ENCODE measurements at regions not wholly inside any gene's neighbourhood (a gene's known extent, or its start where the extent isn't known, plus 50 kb on each side); places are given as distances from the start of the nearest gene placed in this dataset.

- Histone ChIP-seq H3K4me2 (ENCODE audit: low read length) (no peak overlapping the region), H4K12ac (ENCODE audit: low read depth, low read length) (no peak overlapping the region), H3K36me3 (ENCODE audit: control insufficient read depth in 1 of 2, insufficient read depth in 2 of 2, low read length in 2 of 2) (no peaks in the 10 kb centered on the region), H3K9ac (ENCODE audit: low read length) (no peak overlapping the region), H3K9me3 (ENCODE audit: insufficient read depth, low read depth, low read length) (no peaks in the 10 kb centered on the region), H3K4me1 (ENCODE audit: control insufficient read depth in 1 of 2, insufficient read depth in 2 of 2, low read length in 2 of 2) (no peaks in the 10 kb centered on the region), H3K27me3 (ENCODE audit: insufficient read depth, low read length) (no peaks in the 10 kb centered on the region), H3K79me1 (ENCODE audit: low read length) (no peaks in the 10 kb centered on the region), H2BK5ac (ENCODE audit: low read depth, low read length, poor library complexity) (no peak overlapping the region), H2BK120ac (ENCODE audit: insufficient read depth, low read length, poor library complexity) (no peak overlapping the region), H4K91ac (ENCODE audit: low read depth, low read length) (no peak overlapping the region), H3K14ac (ENCODE audit: low read length) (no peak overlapping the region), H2AFZ (ENCODE audit: insufficient read depth, low read length, poor library complexity) (no peak overlapping the region), H3K4me3 (ENCODE audit: low read depth, low read length) (no peak overlapping the region), H4K8ac (ENCODE audit: low read depth, low read length) (no peak overlapping the region), H2BK12ac (ENCODE audit: low read length) (no peak overlapping the region), H3K18ac (ENCODE audit: low read length) (no peak overlapping the region), H3K27ac (ENCODE audit: low read depth, low read length) (no peak overlapping the region), H3K79me2 (ENCODE audit: control insufficient read depth, insufficient read depth, low read length, poor library complexity) (no peaks in the 10 kb centered on the region), H3K4ac (ENCODE audit: low read depth, low read length) (no peak overlapping the region), H2AK5ac (ENCODE audit: low read length) (no peak overlapping the region), H3K23ac (ENCODE audit: low read length) (no peak overlapping the region)
- peak; percentile 15 to 53 for DNase-seq
- WGBS (ENCODE audit: extremely low coverage, insufficient coverage, insufficient read length), result no CpG with 5 or more reads among the region's 2 CpGs
These were observed 152.9 kb upstream of the CPM start for GRCh38 chr12:69085852-69086251.

- no peak overlapping the region for H2AK5ac ChIP-seq (ENCODE audit: low read length)
- H4K8ac ChIP-seq (ENCODE audit: low read depth, low read length), result no peak overlapping the region
- no peaks in the 10 kb centered on the region for H3K4me1 ChIP-seq (ENCODE audit: control insufficient read depth in 1 of 2, insufficient read depth in 2 of 2, low read length in 2 of 2)
- H3K27ac ChIP-seq (ENCODE audit: low read depth, low read length), result no peak overlapping the region
- H3K18ac ChIP-seq (ENCODE audit: low read length), result no peak overlapping the region
- no peak overlapping the region for H3K14ac ChIP-seq (ENCODE audit: low read length)
- WGBS (ENCODE audit: extremely low coverage, insufficient coverage, insufficient read length), result no CpG with 5 or more reads among the region's 8 CpGs
- H4K12ac ChIP-seq (ENCODE audit: low read depth, low read length), result no peak overlapping the region
- no peaks in the 10 kb centered on the region for H3K36me3 ChIP-seq (ENCODE audit: control insufficient read depth in 1 of 2, insufficient read depth in 2 of 2, low read length in 2 of 2)
- no peaks in the 10 kb centered on the region for H3K27me3 ChIP-seq (ENCODE audit: insufficient read depth, low read length)
- DNase-seq, result peak; percentile 79 to 92
- no peak overlapping the region for H3K9ac ChIP-seq (ENCODE audit: low read length)
- no peak overlapping the region for H3K4ac ChIP-seq (ENCODE audit: low read depth, low read length)
- no peaks in the 10 kb centered on the region for H3K79me1 ChIP-seq (ENCODE audit: low read length)
- H3K4me2 ChIP-seq (ENCODE audit: low read length), result no peak overlapping the region
- no peak overlapping the region for H3K4me3 ChIP-seq (ENCODE audit: low read depth, low read length)
- no peak overlapping the region for H3K23ac ChIP-seq (ENCODE audit: low read length)
- H2AFZ ChIP-seq (ENCODE audit: insufficient read depth, low read length, poor library complexity), result no peak overlapping the region
- H4K91ac ChIP-seq (ENCODE audit: low read depth, low read length), result no peak overlapping the region
- H3K79me2 ChIP-seq (ENCODE audit: control insufficient read depth, insufficient read depth, low read length, poor library complexity), result no peaks in the 10 kb centered on the region
- no peak overlapping the region for H2BK5ac ChIP-seq (ENCODE audit: low read depth, low read length, poor library complexity)
- H2BK120ac ChIP-seq (ENCODE audit: insufficient read depth, low read length, poor library complexity), result no peak overlapping the region
- H2BK12ac ChIP-seq (ENCODE audit: low read length), result no peak overlapping the region
- no peaks in the 10 kb centered on the region for H3K9me3 ChIP-seq (ENCODE audit: insufficient read depth, low read depth, low read length)
These were observed 151.4 kb upstream of the CPSF6 start for GRCh38 chr12:69087986-69088385.

GRCh38 chr12:69090722-69091121, 148.6 kb upstream of the CPSF6 start:
- H2AFZ ChIP-seq (ENCODE audit: insufficient read depth, low read length, poor library complexity), result no peak overlapping the region
- H3K4me1 ChIP-seq (ENCODE audit: control insufficient read depth in 1 of 2, insufficient read depth in 2 of 2, low read length in 2 of 2), result no peaks in the 10 kb centered on the region
- no peak overlapping the region for H3K27ac ChIP-seq (ENCODE audit: low read depth, low read length)
- H4K12ac ChIP-seq (ENCODE audit: low read depth, low read length), result no peak overlapping the region
- no CpG with 5 or more reads among the region's 1 CpG for WGBS (ENCODE audit: extremely low coverage, insufficient coverage, insufficient read length)
- H3K4me3 ChIP-seq (ENCODE audit: low read depth, low read length), result no peak overlapping the region
- H2AK5ac ChIP-seq (ENCODE audit: low read length), result no peak overlapping the region
- no peak overlapping the region for H2BK12ac ChIP-seq (ENCODE audit: low read length)
- no peak overlapping the region for H4K91ac ChIP-seq (ENCODE audit: low read depth, low read length)
- no peak for DNase-seq
- H3K23ac ChIP-seq (ENCODE audit: low read length), result no peak overlapping the region
- H3K18ac ChIP-seq (ENCODE audit: low read length), result no peak overlapping the region
- H3K4ac ChIP-seq (ENCODE audit: low read depth, low read length), result no peak overlapping the region
- no peak overlapping the region for H2BK5ac ChIP-seq (ENCODE audit: low read depth, low read length, poor library complexity)
- H3K9me3 ChIP-seq (ENCODE audit: insufficient read depth, low read depth, low read length), result no peaks in the 10 kb centered on the region
- no peaks in the 10 kb centered on the region for H3K79me1 ChIP-seq (ENCODE audit: low read length)
- no peak overlapping the region for H2BK120ac ChIP-seq (ENCODE audit: insufficient read depth, low read length, poor library complexity)
- H3K79me2 ChIP-seq (ENCODE audit: control insufficient read depth, insufficient read depth, low read length, poor library complexity), result no peaks in the 10 kb centered on the region
- H4K8ac ChIP-seq (ENCODE audit: low read depth, low read length), result no peak overlapping the region
- H3K4me2 ChIP-seq (ENCODE audit: low read length), result no peak overlapping the region
- no peak overlapping the region for H3K9ac ChIP-seq (ENCODE audit: low read length)
- H3K27me3 ChIP-seq (ENCODE audit: insufficient read depth, low read length), result no peaks in the 10 kb centered on the region
- no peaks in the 10 kb centered on the region for H3K36me3 ChIP-seq (ENCODE audit: control insufficient read depth in 1 of 2, insufficient read depth in 2 of 2, low read length in 2 of 2)
- no peak overlapping the region for H3K14ac ChIP-seq (ENCODE audit: low read length)

GRCh38 chr12:69091442-69092017, 147.8 kb upstream of the CPSF6 start:
- Histone ChIP-seq H4K12ac (ENCODE audit: low read depth, low read length) (no peak overlapping the region), H2BK5ac (ENCODE audit: low read depth, low read length, poor library complexity) (no peak overlapping the region), H2BK120ac (ENCODE audit: insufficient read depth, low read length, poor library complexity) (no peak overlapping the region), H2AFZ (ENCODE audit: insufficient read depth, low read length, poor library complexity) (no peak overlapping the region), H3K27me3 (ENCODE audit: insufficient read depth, low read length) (no peaks in the 10 kb centered on the region), H3K79me2 (ENCODE audit: control insufficient read depth, insufficient read depth, low read length, poor library complexity) (no peaks in the 10 kb centered on the region), H4K91ac (ENCODE audit: low read depth, low read length) (no peak overlapping the region), H4K8ac (ENCODE audit: low read depth, low read length) (no peak overlapping the region), H3K4ac (ENCODE audit: low read depth, low read length) (no peak overlapping the region), H3K23ac (ENCODE audit: low read length) (no peak overlapping the region), H3K79me1 (ENCODE audit: low read length) (no peaks in the 10 kb centered on the region), H2AK5ac (ENCODE audit: low read length) (no peak overlapping the region), H3K9ac (ENCODE audit: low read length) (no peak overlapping the region), H3K27ac (ENCODE audit: low read depth, low read length) (no peak overlapping the region), H3K36me3 (ENCODE audit: control insufficient read depth in 1 of 2, insufficient read depth in 2 of 2, low read length in 2 of 2) (no peaks in the 10 kb centered on the region), H3K4me3 (ENCODE audit: low read depth, low read length) (no peak overlapping the region), H3K9me3 (ENCODE audit: insufficient read depth, low read depth, low read length) (no peaks in the 10 kb centered on the region), H3K4me2 (ENCODE audit: low read length) (no peak overlapping the region), H3K14ac (ENCODE audit: low read length) (no peak overlapping the region), H3K4me1 (ENCODE audit: control insufficient read depth in 1 of 2, insufficient read depth in 2 of 2, low read length in 2 of 2) (no peaks in the 10 kb centered on the region), H2BK12ac (ENCODE audit: low read length) (no peak overlapping the region), H3K18ac (ENCODE audit: low read length) (no peak overlapping the region)
- DNase-seq, result no peak
- WGBS (ENCODE audit: extremely low coverage, insufficient coverage, insufficient read length), result no CpG with 5 or more reads among the region's 6 CpGs

All from trophoblast cell (in vitro differentiated cells and primary cell).